Stomach (tissue), 4 donors: ENCODE measurements at regions not wholly inside any gene's neighbourhood (a gene's known extent, or its start where the extent isn't known, plus 50 kb on each side); places are given as distances from the start of the nearest gene placed in this dataset.

Experiments
- EP300 ChIP-seq: sonication (generic); formaldehyde crosslinking; IDR thresholded peaks from one replicate; pipeline ENCODE4 v1.6.1; 2017; ENCODE audit warnings: antibody characterized with exemption
- TF ChIP-seq, protein P1 (sequence below), 7 experiments: fragments of 450-650 bp in 4 of 7; fragments of 200-600 bp in 3 of 7; sonication (generic) in 3 of 7; IDR thresholded peaks; one replicate each; pipeline ENCODE4 v1.5.1; 2016 to 2019; ENCODE audit warnings: antibody characterized with exemption in 7 of 7, control low read depth in 2 of 7, mild to moderate bottlenecking in 1 of 7

DNA sequence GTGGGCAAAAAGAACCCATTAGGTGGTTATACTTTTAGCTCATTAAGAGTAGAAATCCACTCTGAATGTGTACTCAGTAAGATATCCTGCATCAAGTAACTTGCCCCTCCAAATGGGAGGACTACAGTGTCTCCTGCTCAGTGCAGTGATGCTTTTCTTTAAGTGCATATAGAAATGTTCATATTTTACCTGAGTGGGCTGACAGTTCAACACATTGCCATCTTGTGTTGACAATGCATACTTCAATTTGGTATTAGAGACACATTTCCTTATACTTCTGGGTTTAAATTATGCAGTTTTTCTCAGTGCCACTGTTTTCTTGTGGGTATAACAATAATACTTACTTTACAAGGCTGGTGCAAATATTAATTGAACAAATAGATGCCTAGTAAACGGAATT lies 318.6 kb upstream of the TMPRSS15 start:
- TF ChIP-seq EP300, result no peak
- TF ChIP-seq, protein P1, sequence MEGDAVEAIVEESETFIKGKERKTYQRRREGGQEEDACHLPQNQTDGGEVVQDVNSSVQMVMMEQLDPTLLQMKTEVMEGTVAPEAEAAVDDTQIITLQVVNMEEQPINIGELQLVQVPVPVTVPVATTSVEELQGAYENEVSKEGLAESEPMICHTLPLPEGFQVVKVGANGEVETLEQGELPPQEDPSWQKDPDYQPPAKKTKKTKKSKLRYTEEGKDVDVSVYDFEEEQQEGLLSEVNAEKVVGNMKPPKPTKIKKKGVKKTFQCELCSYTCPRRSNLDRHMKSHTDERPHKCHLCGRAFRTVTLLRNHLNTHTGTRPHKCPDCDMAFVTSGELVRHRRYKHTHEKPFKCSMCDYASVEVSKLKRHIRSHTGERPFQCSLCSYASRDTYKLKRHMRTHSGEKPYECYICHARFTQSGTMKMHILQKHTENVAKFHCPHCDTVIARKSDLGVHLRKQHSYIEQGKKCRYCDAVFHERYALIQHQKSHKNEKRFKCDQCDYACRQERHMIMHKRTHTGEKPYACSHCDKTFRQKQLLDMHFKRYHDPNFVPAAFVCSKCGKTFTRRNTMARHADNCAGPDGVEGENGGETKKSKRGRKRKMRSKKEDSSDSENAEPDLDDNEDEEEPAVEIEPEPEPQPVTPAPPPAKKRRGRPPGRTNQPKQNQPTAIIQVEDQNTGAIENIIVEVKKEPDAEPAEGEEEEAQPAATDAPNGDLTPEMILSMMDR (IDR thresholded peaks at IDR 0.05), result no peak
